GM12878 (cell line): ENCODE measurements at regions not wholly inside any gene's neighbourhood (a gene's known extent, or its start where the extent isn't known, plus 50 kb on each side); places are given as distances from the start of the nearest gene placed in this dataset.

Experiments used
- ATAC-seq: fragments of 200-7000 bp; cut with Tn5 transposase; 3 replicates; pipeline ENCODE4 v1.9.1; 2020; ENCODE audit warnings: mild to moderate bottlenecking, moderate library complexity
- BruUV-seq: library from RNA; stranded (reverse); fragments of 400-500 nt; replicated peaks from 2 replicates; lab custom pipeline; 2021; lab: Mats Ljungman, UMichigan
- CTCF ChIA-PET: fragments of 300-600 bp; sonication (Branson Sonifier 250); formaldehyde crosslinking; extraction: SDS; loops from one replicate; lab custom pipeline; 2021; ENCODE audit warnings: inconsistent platforms; lab: Yijun Ruan, JAX
- POLR2A ChIA-PET: fragments of 350-600 bp; formaldehyde crosslinking; extraction: SDS; loops from one replicate; lab custom pipeline; 2021; ENCODE audit warnings: inconsistent platforms; lab: Charles Lee
- RAD21 ChIA-PET: fragments of 300-600 bp; sonication (Branson Sonifier 250); formaldehyde crosslinking; loops from one replicate; lab custom pipeline; 2023; ENCODE audit warnings: antibody characterized with exemption; ENCODE audit not compliant: unreplicated experiment; lab: Charles Lee
- SMC1A ChIA-PET: fragments of 300-600 bp; sonication (Branson Sonifier 250); formaldehyde crosslinking; loops from one replicate; lab custom pipeline; 2023; ENCODE audit not compliant: unreplicated experiment, uncharacterized antibody; lab: Charles Lee
- DNase-seq: peaks from one replicate; pipeline ENCODE4 v3.0.0-alpha.2; 2011; ENCODE audit warnings: low read depth, low spot score
- FAIRE-seq: peaks from 3 replicates; lab custom pipeline; 2011; peaks lifted over from hg19 to GRCh38; lab: Jason Lieb, UNC
- H2AFZ ChIP-seq: 2 replicates; pipeline ENCODE4 v1.6.0; 2011; ENCODE audit warnings: low read depth, low read length, control low read depth; ENCODE audit not compliant: control insufficient read depth
- H3K27ac ChIP-seq: 2 replicates; pipeline ENCODE4 v1.5.1; 2011; ENCODE audit warnings: control low read depth; ENCODE audit not compliant: control insufficient read depth, insufficient read depth
- H3K27me3 ChIP-seq, 2 experiments: replicated peaks in 1 of 2; 2 replicates each; pipeline versions ENCODE4 v1.6.0 to v1.6.1; 2011; ENCODE audit warnings: low read length in 1 of 2; ENCODE audit not compliant: control insufficient read depth in 2 of 2, insufficient read depth in 2 of 2
- H3K36me3 ChIP-seq, 2 experiments: 2 replicates each; pipeline ENCODE4 v1.5.1; 2011; ENCODE audit warnings: low read length in 1 of 2; ENCODE audit not compliant: control insufficient read depth in 2 of 2, insufficient read depth in 2 of 2
- H3K4me1 ChIP-seq: 2 replicates; pipeline ENCODE4 v1.6.1; 2011; ENCODE audit warnings: mild to moderate bottlenecking, low read length, moderate library complexity, mixed read lengths; ENCODE audit not compliant: control insufficient read depth, insufficient read depth
- H3K4me2 ChIP-seq: 2 replicates; pipeline ENCODE4 v1.6.0; 2011; ENCODE audit warnings: control low read depth; ENCODE audit not compliant: control insufficient read depth, insufficient read depth
- H3K4me3 ChIP-seq: fragments of 200-600 bp; sonication (generic); 2 replicates; pipeline ENCODE4 v1.5.1; 2016
- H3K79me2 ChIP-seq: 2 replicates; pipeline ENCODE4 v1.6.0; 2011; ENCODE audit warnings: low read length; ENCODE audit not compliant: control insufficient read depth, insufficient read depth
- H3K9ac ChIP-seq: 2 replicates; pipeline ENCODE4 v1.8.0; 2011; ENCODE audit warnings: low read length, control low read depth, mixed read lengths; ENCODE audit not compliant: control insufficient read depth, insufficient read depth
- H3K9me3 ChIP-seq: replicated peaks from 3 replicates; pipeline ENCODE4 v1.5.1; 2011; ENCODE audit warnings: mild to moderate bottlenecking, low read length; ENCODE audit not compliant: control insufficient read depth, insufficient read depth
- H4K20me1 ChIP-seq: 2 replicates; pipeline ENCODE4 v1.6.0; 2011; ENCODE audit not compliant: control insufficient read depth, insufficient read depth
- ATF2 ChIP-seq: IDR thresholded peaks from 2 replicates; pipeline ENCODE4 v1.6.1; 2012; ENCODE audit warnings: low read length, inconsistent platforms
- BCLAF1 ChIP-seq: fragments of 450-650 bp; IDR thresholded peaks from 2 replicates; pipeline ENCODE4 v1.6.1; 2017; ENCODE audit warnings: antibody characterized with exemption, mild to moderate bottlenecking, moderate library complexity
- BMI1 ChIP-seq: fragments of 450-650 bp; IDR thresholded peaks from 2 replicates; pipeline ENCODE4 v1.6.1; 2016; ENCODE audit warnings: mild to moderate bottlenecking, moderate library complexity, borderline replicate concordance
- ETV6 ChIP-seq, 2 experiments: fragments of 450-650 bp in 1 of 2; IDR thresholded peaks in 1 of 2; conservative IDR thresholded peaks in 1 of 2; 2 replicates each; pipeline ENCODE4 v1.6.1; 2014; ENCODE audit warnings: antibody characterized with exemption in 1 of 2, borderline replicate concordance in 1 of 2, low read depth in 1 of 2, mild to moderate bottlenecking in 1 of 2, moderate library complexity in 1 of 2
- GATAD2B ChIP-seq: fragments of 450-650 bp; conservative IDR thresholded peaks from 2 replicates; pipeline ENCODE4 v1.6.1; 2017; ENCODE audit warnings: low read depth, mild to moderate bottlenecking, moderate library complexity
- KAT2A ChIP-seq: conservative IDR thresholded peaks from 2 replicates; pipeline ENCODE4 v1.6.1; 2011; ENCODE audit warnings: low read depth, low read length; ENCODE audit not compliant: control insufficient read depth
- KLF5 ChIP-seq: fragments of 450-650 bp; IDR thresholded peaks from 2 replicates; pipeline ENCODE4 v1.6.1; 2014; ENCODE audit warnings: mild to moderate bottlenecking; ENCODE audit not compliant: partially characterized antibody
- MEF2A ChIP-seq: IDR thresholded peaks from 2 replicates; pipeline ENCODE4 v1.6.1; 2011; ENCODE audit warnings: low read depth, mild to moderate bottlenecking, low read length, moderate library complexity; ENCODE audit not compliant: insufficient read depth
- PAX5 ChIP-seq: IDR thresholded peaks from 2 replicates; pipeline ENCODE4 v1.6.1; 2011; ENCODE audit warnings: low read depth, low read length, borderline replicate concordance
- PML ChIP-seq: IDR thresholded peaks from 2 replicates; pipeline ENCODE4 v1.6.1; 2012; ENCODE audit warnings: low read length, inconsistent platforms
- POU2F2 ChIP-seq: IDR thresholded peaks from 3 replicates; pipeline ENCODE4 v1.6.1; 2011; ENCODE audit warnings: low read depth, mild to moderate bottlenecking, low read length, borderline replicate concordance
- RB1 ChIP-seq: fragments of 450-650 bp; formaldehyde crosslinking; IDR thresholded peaks from 2 replicates; pipeline ENCODE4 v1.6.1; 2017; ENCODE audit warnings: mild to moderate bottlenecking, borderline replicate concordance
- SRF ChIP-seq, 2 experiments: IDR thresholded peaks; 2 replicates each; pipeline ENCODE4 v1.6.1; 2011; ENCODE audit warnings: low read depth in 2 of 2, low read length in 2 of 2, mild to moderate bottlenecking in 1 of 2, moderate library complexity in 1 of 2
- TCF7 ChIP-seq: IDR thresholded peaks from 2 replicates; pipeline ENCODE4 v1.6.1; 2014; ENCODE audit warnings: antibody characterized with exemption, borderline replicate concordance
- WRNIP1 ChIP-seq: IDR thresholded peaks from 2 replicates; pipeline ENCODE4 v1.6.1; 2011; ENCODE audit warnings: low read depth, low read length, improper control_type of control experiment, borderline replicate concordance
- ZNF24 ChIP-seq: fragments of 450-650 bp; IDR thresholded peaks from 2 replicates; pipeline ENCODE4 v1.6.1; 2017; ENCODE audit warnings: antibody characterized with exemption, mild to moderate bottlenecking
- WGBS: methylation state at CpG from one replicate; pipeline ENCODE4 v1.1.6; 2016; ENCODE audit warnings: low lambda C conversion rate; ENCODE audit not compliant: insufficient replicate concordance, insufficient coverage; ENCODE audit errors: missing lambda C conversion rate; 5-methylcytosine and 5-hydroxymethylcytosine counted together
- in situ Hi-C: fragments of 300-500 bp; cut with MboI; formaldehyde crosslinking; loops from 9 replicates; pipeline ENCODE4 v1.14.3; 2018; ENCODE audit warnings: mixed read lengths
- intact Hi-C: fragments of 100-400 bp; cut with micrococcal nuclease; formaldehyde crosslinking; loops from one replicate; pipeline ENCODE4 v1.14.2; 2022; ENCODE audit not compliant: unreplicated experiment

- TF ChIP-seq GATAD2B, result no peak
- no peak for TF ChIP-seq ATF2
- TF ChIP-seq POU2F2, result no peak
- TF ChIP-seq ZNF24, result no peak
- no peak for TF ChIP-seq KAT2A
- TF ChIP-seq PML, result no peak
- no peak for TF ChIP-seq SRF (IDR thresholded peaks at IDR 0.05; ENCODE audit: low read depth in 2 of 2, low read length in 2 of 2)
- no peak for TF ChIP-seq TCF7
- no peak for TF ChIP-seq ETV6 (conservative IDR thresholded peaks at IDR 0.05 in 1 of 2, IDR thresholded peaks at IDR 0.05 in 1 of 2; ENCODE audit: borderline replicate concordance in 1 of 2, low read depth in 1 of 2)
- no peak for TF ChIP-seq PAX5
- TF ChIP-seq MEF2A, result no peak
- TF ChIP-seq BCLAF1, result no peak
- no peak for TF ChIP-seq KLF5
- no peak for TF ChIP-seq RB1
- TF ChIP-seq BMI1, result no peak
- no peak for TF ChIP-seq WRNIP1
- no peak overlapping the region for H2AFZ ChIP-seq
- CTCF ChIA-PET, result no interaction called here
- no peak overlapping the region for H3K4me2 ChIP-seq
- H3K4me3 ChIP-seq, result no peak overlapping the region
- no peaks in the 10 kb centered on the region for H3K36me3 ChIP-seq
- 85% methylated on average over 1 of the region's 1 CpG for WGBS
- POLR2A ChIA-PET, result no interaction called here
- DNase-seq (no peak), FAIRE-seq (no peak), ATAC-seq (no peak)
- in situ Hi-C loops, result no loop called here
- RAD21 ChIA-PET, result no interaction called here
- no peak overlapping the region for H3K9ac ChIP-seq
- intact Hi-C loops, result no loop called here
- H4K20me1 ChIP-seq, result no peaks in the 10 kb centered on the region
- H3K4me1 ChIP-seq, result no peaks in the 10 kb centered on the region
- no peaks in the 10 kb centered on the region for H3K9me3 ChIP-seq
- H3K79me2 ChIP-seq, result no peaks in the 10 kb centered on the region
- no peak overlapping the region for H3K27ac ChIP-seq
- BruUV-seq, result no TSS peak
- SMC1A ChIA-PET, result interaction anchor here (0.7 kb wide), 1 partner anchor 509 kb away, joined by 3 read pairs; no protein-coding TSS in a partner anchor
- H3K27me3 ChIP-seq, result no peaks in the 10 kb centered on the region
Observed at GRCh38 chr1:14019461-14019860, 319.5 kb downstream of the PRDM2 start.
